ENCODE measurements at regions not wholly inside any gene's neighbourhood (a gene's known extent, or its start where the extent isn't known, plus 50 kb on each side); places are given as distances from the start of the nearest gene placed in this dataset.
A peak's percentile ranks its signal among the peaks of the same experiment; 100 is the strongest.

DNA sequence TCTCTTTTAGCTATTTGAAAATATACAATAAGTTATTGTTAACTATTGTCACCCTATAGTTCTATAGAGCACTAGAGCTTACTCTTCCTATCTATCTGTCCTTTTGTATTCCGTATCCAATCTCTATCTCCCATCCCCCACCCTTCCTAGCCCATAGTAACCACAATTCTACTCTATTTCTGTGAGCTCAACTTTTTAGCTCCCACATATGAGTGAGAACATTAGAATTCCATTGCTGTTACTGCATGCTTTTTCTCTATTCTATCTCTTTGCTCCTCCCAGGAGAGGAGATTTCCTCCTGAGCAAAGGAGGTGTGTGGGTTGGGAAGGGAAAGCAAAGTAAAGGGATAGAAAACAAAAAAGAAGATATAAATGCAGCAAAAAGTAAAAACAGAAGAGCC, 105.6 kb upstream of the SLC4A7 start:
- 75 to 100% (median 93%) methylated on average over 1 of the region's 1 CpG for WGBS, 3 donors

DNA sequence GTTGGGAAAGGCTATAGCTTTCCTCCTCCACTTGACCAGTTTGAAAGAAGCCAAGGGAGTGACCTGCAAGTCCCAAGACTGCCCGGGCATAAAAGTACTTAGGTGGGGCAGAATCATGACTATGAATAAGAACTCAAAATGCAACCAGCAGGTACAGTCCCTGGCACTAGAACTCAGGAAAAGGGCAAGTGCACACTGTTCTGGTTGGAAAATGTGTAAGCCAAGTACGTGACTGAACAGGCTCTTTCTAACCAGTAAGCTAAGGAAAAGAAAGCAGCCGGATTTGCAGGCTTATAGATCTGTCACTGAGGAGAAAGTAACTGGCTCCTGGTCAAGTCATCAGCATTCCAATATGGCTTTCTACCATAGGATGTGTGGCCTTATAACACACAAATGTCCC, 101.2 kb upstream of the SLC4A7 start:
- no peak for DNase-seq
- no peaks in the 10 kb centered on the region for H3K27me3 ChIP-seq (ENCODE audit: insufficient read depth in 3 of 3, low read length in 2 of 3)
- no peaks in the 10 kb centered on the region for H3K36me3 ChIP-seq (ENCODE audit: insufficient read depth in 1 of 2, low read depth in 1 of 2)
- ATAC-seq: no peak
- intact Hi-C loops (cut with DNase I): no loop called here
- H3K27ac ChIP-seq: no peak overlapping the region
- peaks cover 4% of the 10 kb centered on the region for H3K4me1 ChIP-seq
- 57 to 62% (median 59%) methylated on average over 3 of the region's 3 CpGs for WGBS, 3 donors
- H3K4me3 ChIP-seq: no peak overlapping the region
- TF ChIP-seq, protein P1, sequence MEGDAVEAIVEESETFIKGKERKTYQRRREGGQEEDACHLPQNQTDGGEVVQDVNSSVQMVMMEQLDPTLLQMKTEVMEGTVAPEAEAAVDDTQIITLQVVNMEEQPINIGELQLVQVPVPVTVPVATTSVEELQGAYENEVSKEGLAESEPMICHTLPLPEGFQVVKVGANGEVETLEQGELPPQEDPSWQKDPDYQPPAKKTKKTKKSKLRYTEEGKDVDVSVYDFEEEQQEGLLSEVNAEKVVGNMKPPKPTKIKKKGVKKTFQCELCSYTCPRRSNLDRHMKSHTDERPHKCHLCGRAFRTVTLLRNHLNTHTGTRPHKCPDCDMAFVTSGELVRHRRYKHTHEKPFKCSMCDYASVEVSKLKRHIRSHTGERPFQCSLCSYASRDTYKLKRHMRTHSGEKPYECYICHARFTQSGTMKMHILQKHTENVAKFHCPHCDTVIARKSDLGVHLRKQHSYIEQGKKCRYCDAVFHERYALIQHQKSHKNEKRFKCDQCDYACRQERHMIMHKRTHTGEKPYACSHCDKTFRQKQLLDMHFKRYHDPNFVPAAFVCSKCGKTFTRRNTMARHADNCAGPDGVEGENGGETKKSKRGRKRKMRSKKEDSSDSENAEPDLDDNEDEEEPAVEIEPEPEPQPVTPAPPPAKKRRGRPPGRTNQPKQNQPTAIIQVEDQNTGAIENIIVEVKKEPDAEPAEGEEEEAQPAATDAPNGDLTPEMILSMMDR (IDR thresholded peaks at IDR 0.05): no peak
- H3K9me3 ChIP-seq: no peaks in the 10 kb centered on the region

More for the DNA sequence above, 105.6 kb upstream of the SLC4A7 start:
- intact Hi-C loops (cut with DNase I): no loop called here
- ATAC-seq: no peak
- H3K27me3 ChIP-seq (ENCODE audit: insufficient read depth in 3 of 3, low read length in 2 of 3): no peaks in the 10 kb centered on the region
- TF ChIP-seq, protein P1 (IDR thresholded peaks at IDR 0.05): no peak
- H3K27ac ChIP-seq: peak overlapping the region; percentile 56
- H3K9me3 ChIP-seq: no peaks in the 10 kb centered on the region
- no peak for DNase-seq
- peaks cover 12% of the 10 kb centered on the region for H3K4me1 ChIP-seq
- no peak overlapping the region for H3K4me3 ChIP-seq
- H3K36me3 ChIP-seq (ENCODE audit: insufficient read depth in 1 of 2, low read depth in 1 of 2): no peaks in the 10 kb centered on the region

DNA sequence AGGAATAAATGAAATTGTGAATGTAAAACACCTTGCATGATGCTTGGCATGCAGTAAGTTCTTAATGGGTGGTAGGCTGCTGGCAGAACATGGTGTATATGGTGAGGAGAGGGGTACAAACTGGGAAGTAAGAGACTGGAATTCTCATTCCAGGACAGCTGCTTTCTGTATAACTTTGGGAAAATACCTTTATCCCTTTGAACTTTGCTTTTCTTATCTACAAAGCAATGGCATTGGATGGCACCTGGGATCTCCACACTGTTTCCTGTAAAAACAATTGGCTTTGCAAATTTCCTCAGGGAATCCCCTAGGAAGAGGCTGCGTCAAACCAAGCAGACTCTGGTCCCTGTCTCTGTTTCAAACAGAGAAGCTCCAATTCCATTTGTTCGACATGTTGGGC, 100.7 kb upstream of the SLC4A7 start:
- Histone ChIP-seq H3K9me3 (no peaks in the 10 kb centered on the region), H3K36me3 (ENCODE audit: insufficient read depth in 1 of 2, low read depth in 1 of 2) (no peaks in the 10 kb centered on the region), H3K4me1 (peaks cover 4% of the 10 kb centered on the region), H3K4me3 (no peak overlapping the region), H3K27ac (no peak overlapping the region), H3K27me3 (ENCODE audit: insufficient read depth in 3 of 3, low read length in 2 of 3) (no peaks in the 10 kb centered on the region)
- intact Hi-C loops (cut with DNase I): no loop called here
- no peak for DNase-seq
- 51 to 64% (median 56%) methylated on average over 2 of the region's 2 CpGs for WGBS, 3 donors
- no peak for ATAC-seq
- TF ChIP-seq, protein P1 (IDR thresholded peaks at IDR 0.05): no peak

DNA sequence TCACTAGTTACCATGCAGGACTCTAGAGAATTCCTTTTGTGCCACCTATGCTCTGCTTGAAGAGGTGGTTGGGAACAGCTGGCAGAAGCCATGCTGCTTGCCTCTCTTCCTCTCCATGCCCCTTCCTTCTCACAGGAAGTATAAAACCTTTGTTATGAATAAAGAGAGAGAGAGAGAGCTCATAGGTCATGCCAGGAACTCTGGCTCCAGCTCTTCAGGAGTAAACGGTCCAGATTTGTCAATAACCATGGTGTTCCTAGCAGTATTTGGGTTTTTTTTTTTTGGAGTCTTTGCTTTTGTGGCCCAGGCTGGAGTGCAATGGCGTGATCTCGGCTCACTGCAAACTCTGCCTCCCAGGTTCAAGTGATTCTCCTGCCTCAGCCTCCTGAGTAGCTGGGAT, 97.7 kb upstream of the SLC4A7 start:
- Histone ChIP-seq H3K9me3 (no peaks in the 10 kb centered on the region), H3K27ac (no peak overlapping the region), H3K36me3 (ENCODE audit: insufficient read depth in 1 of 2, low read depth in 1 of 2) (no peaks in the 10 kb centered on the region), H3K4me3 (no peak overlapping the region), H3K27me3 (ENCODE audit: insufficient read depth in 3 of 3, low read length in 2 of 3) (no peaks in the 10 kb centered on the region), H3K4me1 (no peaks in the 10 kb centered on the region)
- WGBS, 3 donors: 63 to 73% (median 72%) methylated on average over 3 of the region's 3 CpGs
- ATAC-seq (no peak), DNase-seq (no peak)
- intact Hi-C loops (cut with DNase I): no loop called here
- TF ChIP-seq, protein P1 (IDR thresholded peaks at IDR 0.05): no peak

DNA sequence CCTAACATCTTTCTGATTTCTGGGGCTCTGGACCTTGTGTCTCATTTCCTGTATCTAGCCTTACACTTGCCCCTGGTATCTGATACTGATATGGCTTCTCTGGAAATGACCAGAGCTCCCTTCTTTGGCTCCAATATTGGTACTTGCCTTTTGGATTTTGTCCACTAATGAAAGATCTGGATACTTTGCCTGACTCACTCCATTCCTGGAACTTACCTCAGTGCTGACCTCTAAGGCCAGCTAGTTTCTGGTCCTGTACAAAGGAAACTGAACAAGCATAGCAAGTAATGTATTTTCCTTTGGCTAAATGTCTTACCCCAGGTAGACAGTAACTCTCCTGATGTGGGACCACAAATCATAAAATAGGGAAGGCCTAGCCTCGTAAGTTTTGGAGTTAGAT, 93.8 kb upstream of the SLC4A7 start:
- intact Hi-C loops (cut with DNase I): no loop called here
- ATAC-seq: no peak
- TF ChIP-seq, protein P1 (IDR thresholded peaks at IDR 0.05): no peak
- no peaks in the 10 kb centered on the region for H3K27me3 ChIP-seq (ENCODE audit: insufficient read depth in 3 of 3, low read length in 2 of 3)
- H3K36me3 ChIP-seq (ENCODE audit: insufficient read depth in 1 of 2, low read depth in 1 of 2): no peaks in the 10 kb centered on the region
- no peaks in the 10 kb centered on the region for H3K9me3 ChIP-seq
- no peak overlapping the region for H3K4me3 ChIP-seq
- WGBS, 3 donors: 90 to 92% (median 92%) methylated on average over 1 of the region's 1 CpG
- DNase-seq: no peak
- H3K4me1 ChIP-seq: no peaks in the 10 kb centered on the region
- H3K27ac ChIP-seq: no peak overlapping the region
